Fibroblast of skin of scalp (primary cell): ENCODE measurements at regions not wholly inside any gene's neighbourhood (a gene's known extent, or its start where the extent isn't known, plus 50 kb on each side); places are given as distances from the start of the nearest gene placed in this dataset.
A peak's percentile ranks its signal among the peaks of the same experiment; 100 is the strongest.
"Not testable (repeated sequence)": the region's sequence is repeated elsewhere in the genome, so short reads cannot be mapped to it uniquely, and the experiment has no call there.

Source experiments
- DNase-seq: peaks from one replicate; pipeline ENCODE4 v3.0.0-alpha.2; 2013

DNA sequence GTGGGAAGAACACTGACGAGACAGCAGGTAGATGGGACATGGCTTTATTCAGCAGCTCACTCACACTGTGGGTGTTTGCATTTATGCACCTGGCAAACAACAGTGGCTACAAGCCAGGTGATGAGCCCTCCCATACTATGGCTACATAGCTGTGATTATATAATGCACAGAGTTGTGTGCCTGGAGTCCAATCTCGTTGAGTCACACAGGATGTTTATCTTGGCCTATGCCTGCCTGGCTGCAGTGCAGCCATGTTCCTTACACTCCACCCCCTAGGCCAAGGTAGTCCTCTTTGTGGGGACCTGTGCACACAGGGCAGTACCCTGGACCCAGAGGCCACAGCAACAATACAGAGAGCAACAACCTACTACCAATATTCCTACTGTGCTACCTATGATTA lies 1643.8 kb downstream of the MRPL39 start:
- no peak for DNase-seq

GRCh38 chr21:23960769-23961168 lies 1646.5 kb downstream of the MRPL39 start:
- no peak for DNase-seq

DNA sequence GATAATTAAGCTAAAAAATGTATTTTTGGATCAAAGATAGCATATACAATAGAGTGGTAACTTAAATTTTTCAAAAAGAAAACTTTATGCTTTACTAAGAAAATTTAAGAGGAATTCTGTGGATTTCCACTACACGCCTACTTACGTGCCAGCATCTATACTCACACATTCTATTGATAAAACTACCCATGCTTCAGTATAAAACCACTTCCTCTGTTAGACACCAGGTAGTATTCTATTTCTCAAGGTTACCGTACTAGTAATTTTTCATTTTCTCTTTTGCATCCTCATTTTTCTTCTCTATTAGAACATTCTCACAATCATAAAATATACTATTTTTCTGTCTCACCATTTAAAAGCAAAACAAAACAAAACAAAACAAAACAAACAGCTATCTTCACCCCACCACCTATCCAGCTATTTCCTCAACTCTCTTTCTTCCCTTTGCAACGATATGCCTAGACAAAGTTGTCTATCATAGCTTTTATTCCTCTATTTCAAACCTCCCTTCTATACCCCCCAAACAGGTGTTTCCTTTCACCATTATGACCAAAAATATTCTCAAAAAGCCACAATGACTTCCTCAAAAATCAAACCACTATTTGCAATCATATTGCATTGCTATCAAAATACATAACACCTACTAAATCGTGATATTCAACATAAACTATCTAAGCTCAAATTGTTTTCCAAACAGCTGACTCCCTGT lies 1652.0 kb downstream of the MRPL39 start:
- DNase-seq: no peak

DNA sequence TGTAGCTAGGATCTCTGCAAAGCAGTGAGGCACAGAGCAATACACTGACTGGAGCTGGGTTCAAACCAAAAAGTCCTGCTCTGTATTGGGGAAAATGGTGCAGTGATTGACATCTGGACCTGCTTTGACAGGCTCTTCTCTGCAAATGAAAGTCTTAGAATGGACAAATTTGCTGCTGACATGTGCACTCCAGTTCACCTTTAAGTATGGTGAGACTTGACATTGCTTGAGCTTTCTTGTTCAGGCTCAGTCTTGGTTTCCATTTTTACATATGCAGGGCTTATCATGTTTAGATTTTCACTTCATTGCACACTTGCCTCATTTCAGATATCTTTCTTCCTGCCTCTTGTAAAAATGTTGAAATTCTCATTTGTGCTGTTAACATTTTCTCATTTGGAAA lies 1655.0 kb downstream of the MRPL39 start:
- no peak for DNase-seq

DNA sequence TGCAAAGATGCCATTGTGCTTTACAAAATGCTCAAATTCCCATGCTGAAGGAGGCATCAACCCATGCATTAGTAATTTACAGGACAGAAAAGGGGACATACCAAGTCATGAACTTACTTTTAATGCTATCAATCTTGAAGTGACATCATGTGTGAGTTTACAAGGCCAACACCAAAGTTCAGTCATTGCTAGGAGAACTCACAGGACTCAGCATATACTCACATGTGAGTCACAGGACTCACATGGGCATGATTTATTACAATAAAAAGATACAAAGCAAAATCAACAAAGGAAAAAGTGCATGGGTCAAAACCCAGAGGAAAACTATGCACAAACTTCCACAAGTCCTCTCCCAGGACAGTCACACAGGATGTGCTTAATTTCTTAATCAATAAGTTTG lies 1656.0 kb downstream of the MRPL39 start:
- DNase-seq: peak; percentile 11

DNA sequence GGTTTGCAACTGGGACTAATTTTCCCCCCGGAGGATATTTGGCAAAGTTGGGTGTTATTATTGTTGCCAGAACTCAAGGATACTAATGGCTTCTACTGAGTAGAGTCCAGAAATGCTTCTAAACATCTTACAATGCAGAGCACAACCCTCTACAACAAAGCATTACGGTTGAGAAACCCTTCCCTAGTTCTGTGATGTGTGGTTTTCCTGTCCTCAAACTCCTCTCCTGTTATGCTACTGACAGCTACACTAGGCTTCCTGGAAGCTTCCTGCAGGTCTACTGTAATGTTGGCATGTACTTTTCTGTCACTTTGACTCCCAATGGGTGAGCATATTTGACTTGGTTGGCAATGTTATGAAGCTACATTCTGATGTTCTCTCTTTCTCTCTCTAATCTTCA lies 1656.9 kb downstream of the MRPL39 start:
- no peak for DNase-seq

GRCh38 chr21:23949493-23949892 lies 1657.8 kb downstream of the MRPL39 start:
- no peak for DNase-seq

GRCh38 chr21:23939369-23940065 lies 1667.8 kb downstream of the MRPL39 start:
- no peak for DNase-seq

DNA sequence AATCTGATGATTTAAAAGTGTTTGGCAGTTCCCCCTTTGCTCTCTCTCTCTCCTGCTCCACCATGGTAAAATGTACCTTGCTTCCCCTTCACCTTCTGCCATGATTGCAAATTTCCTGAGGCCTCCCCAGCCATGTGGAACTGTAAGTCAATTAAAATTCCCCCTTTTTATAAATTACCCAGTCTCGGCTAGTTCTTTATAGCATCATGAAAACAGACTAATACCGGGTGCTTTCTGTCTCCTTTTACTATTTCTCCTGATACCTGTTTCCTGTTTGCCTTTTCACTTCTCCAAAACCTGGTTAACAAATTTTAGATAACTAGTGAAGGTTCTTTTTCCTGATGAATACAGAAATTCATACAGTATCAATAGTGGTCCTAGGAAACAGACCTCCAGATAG lies 1670.3 kb downstream of the MRPL39 start:
- no peak for DNase-seq

DNA sequence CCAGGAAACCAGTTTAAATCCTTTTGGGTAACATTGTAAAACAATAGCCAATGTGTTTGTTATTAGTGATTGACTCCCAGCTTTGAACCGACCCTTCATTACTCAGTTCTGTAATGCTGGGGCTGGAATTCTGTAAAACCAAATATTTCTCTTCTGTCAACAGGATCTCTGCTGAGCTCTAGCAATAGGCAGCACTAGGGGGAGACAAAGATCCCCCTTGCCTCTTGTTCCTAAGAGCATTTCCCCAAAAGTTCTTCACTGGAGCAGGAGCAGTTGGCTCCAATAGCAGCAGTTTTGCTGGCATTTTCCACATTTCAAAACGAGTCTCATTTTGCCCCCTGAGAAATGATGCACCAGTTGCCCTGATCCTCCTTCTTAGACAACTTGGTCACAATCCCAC lies 1671.1 kb downstream of the MRPL39 start:
- DNase-seq: peak; percentile 53

- DNase-seq: no peak
Observed at GRCh38 chr21:23930565-23930964, 1676.7 kb downstream of the MRPL39 start.

- not testable (repeated sequence) for DNase-seq
Observed at GRCh38 chr21:23926430-23926829, 1680.9 kb downstream of the MRPL39 start.

DNA sequence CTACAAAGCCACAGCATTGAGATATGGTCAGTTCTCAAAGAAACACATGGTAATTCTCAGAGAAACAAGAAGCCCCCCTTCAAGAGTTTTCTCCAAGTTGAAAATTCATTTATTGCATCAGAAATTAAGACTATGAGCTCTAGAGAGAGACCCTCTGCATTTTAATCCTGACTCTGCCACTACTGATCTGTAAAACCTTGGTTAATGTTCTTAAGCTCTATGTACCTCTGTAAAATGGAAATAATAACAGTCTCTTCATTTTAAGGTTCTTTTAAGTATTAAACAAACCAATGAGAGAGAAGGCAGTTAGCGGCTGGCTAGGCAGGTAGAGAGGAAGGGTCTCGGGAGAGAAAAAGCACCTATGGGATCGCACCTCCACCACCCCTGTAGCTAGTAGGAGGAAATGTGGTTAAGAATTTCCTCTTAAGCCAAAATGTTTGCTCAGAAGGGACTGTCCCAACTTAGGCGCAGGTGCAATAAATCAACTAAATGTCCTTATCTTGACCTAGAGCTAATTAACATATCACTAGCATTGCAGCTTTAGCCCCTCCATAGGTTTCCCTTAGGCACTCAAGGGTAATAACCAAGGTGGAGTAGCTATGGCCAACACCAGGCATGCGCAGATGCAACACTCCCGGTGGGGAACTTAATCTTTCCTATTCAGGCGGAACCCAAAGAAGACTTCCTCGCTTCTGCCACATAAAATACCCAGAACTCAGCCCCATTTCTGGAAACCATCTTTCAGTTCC lies 1685.4 kb downstream of the MRPL39 start:
- DNase-seq: no peak

GRCh38 chr21:23900727-23901126 lies 1706.6 kb downstream of the MRPL39 start:
- no peak for DNase-seq

- no peak for DNase-seq
Observed at GRCh38 chr21:23899561-23899960, 1707.7 kb downstream of the MRPL39 start.

GRCh38 chr21:23890652-23891051 lies 1716.6 kb downstream of the MRPL39 start:
- no peak for DNase-seq

- DNase-seq: no peak
Observed at GRCh38 chr21:23887725-23888306, 1719.5 kb downstream of the MRPL39 start.

DNA sequence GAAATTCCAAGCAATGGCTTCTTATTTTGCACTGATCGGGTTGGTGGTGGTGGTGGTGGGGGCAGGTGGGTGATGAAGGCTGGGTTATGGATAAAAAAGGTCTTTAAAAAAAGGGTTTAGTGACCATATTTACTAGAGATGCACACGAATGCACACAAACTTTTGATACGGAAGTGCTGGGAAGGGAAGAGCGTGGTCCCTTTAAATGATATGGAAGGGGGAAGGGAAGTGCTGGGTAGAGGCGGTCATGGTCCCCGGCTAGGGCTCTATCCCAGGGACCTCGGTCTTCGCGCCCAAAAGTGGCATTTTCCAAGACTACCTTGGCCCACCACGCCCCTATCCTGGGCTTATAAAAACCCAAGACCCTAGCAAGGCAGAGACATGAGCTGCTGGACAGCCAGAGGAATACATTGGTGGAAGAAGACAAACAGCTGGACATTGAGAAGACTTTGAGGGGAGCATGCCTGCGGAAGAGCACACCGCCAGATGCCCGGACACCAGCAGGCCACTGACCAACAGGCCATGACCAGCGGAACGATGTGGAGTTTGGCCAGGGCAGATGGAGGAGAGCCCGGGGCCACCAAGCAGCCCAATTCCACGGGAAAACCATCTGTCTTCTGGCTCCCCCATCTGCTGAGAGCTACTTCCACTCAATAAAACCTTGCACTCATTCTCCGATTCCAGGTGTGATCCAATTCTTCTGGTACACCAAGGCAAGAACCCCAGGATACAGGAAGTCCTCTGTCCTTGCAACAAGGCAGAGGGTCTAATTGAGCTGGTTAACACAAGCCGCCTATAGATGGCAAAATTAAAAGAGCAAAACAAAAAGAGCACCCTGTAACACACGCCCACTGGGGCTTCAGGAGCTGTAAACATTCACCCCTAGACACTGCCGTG lies 1720.2 kb downstream of the MRPL39 start:
- no peak for DNase-seq

- no peak for DNase-seq
Observed at GRCh38 chr21:23881783-23882182, 1725.5 kb downstream of the MRPL39 start.

DNA sequence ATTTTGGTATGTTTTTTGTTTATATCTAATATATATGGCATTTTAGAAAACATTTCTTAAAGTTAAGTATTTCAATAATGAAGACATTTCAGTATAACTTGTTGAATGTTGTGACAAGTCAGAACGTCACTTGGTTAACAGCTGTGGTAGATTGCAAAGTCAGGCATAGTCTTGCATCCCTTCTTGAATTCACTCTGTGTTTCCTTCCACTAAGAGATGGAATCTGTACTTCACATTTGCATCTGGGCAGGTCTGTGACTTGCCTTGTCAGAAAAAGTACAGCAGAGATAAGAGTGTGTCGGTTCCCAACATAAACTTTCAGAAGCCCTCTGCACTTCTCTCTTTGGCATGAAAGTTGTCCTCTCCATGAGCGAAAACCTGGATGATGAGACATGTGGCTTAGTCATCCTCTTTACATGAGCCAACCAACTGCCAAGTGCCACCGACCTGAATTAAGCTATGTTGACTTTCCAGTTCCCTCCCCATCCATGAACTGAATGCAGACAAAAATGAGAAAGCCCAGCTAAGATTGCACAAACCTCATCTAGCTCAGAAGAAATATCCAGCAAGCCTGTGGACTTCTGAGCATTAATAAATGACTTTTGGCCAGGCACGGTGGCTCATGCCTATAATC lies 1730.2 kb downstream of the MRPL39 start:
- no peak for DNase-seq

DNA sequence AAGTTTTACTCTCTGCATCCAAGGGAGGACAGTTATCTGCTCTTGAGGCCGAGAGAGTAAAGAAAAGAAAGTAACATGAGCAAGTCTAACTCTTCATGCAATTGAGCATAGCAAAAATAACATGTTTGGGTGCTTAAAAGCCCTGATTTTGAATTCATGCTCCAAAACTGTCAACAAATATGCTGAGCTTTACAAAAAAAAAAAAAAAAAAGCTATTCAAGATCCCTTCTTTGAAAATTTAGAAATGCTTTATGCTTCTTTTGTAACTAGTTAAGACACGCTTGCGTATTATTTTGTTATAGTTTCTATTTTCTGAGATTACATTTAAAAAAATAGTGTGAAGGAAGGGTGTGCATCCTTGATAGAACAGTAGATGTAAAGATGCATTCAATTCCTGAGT lies 1733.0 kb downstream of the MRPL39 start:
- no peak for DNase-seq
